Fibroblast of skin of left biceps (primary cell): ENCODE measurements at regions not wholly inside any gene's neighbourhood (a gene's known extent, or its start where the extent isn't known, plus 50 kb on each side); places are given as distances from the start of the nearest gene placed in this dataset.
"Not testable (repeated sequence)": the region's sequence is repeated elsewhere in the genome, so short reads cannot be mapped to it uniquely, and the experiment has no call there.

Experiments
- DNase-seq, 2 experiments: peaks; one replicate each; pipeline ENCODE4 v3.0.0-alpha.2; 2013; ENCODE audit warnings: low read depth in 2 of 2

GRCh38 chr7:125391921-125392320 is 462.3 kb upstream of the POT1 start:
- no peak for DNase-seq

GRCh38 chr7:125390981-125391380 is 461.4 kb upstream of the POT1 start:
- DNase-seq, result no peak

- DNase-seq, result no peak
These were observed 456.6 kb upstream of the POT1 start for GRCh38 chr7:125386211-125386610.

GRCh38 chr7:125383324-125383723 is 453.7 kb upstream of the POT1 start:
- no peak for DNase-seq

GRCh38 chr7:125382401-125382800 is 452.8 kb upstream of the POT1 start:
- DNase-seq, result no peak

GRCh38 chr7:125375942-125376341 is 446.3 kb upstream of the POT1 start:
- DNase-seq, result no peak

GRCh38 chr7:125370502-125370901 is 440.9 kb upstream of the POT1 start:
- DNase-seq, result no peak

GRCh38 chr7:125363873-125364272 is 434.2 kb upstream of the POT1 start:
- DNase-seq, result peak; percentile 1 to 8

- DNase-seq, result no peak
These were observed 429.0 kb upstream of the POT1 start for GRCh38 chr7:125358551-125359167.

GRCh38 chr7:125357676-125358455 is 428.2 kb upstream of the POT1 start:
- DNase-seq, result no peak

GRCh38 chr7:125355899-125356298 is 426.3 kb upstream of the POT1 start:
- peak in 1 of 2 experiments; percentile 2 for DNase-seq

- DNase-seq, result no peak
These were observed 417.6 kb upstream of the POT1 start for GRCh38 chr7:125347269-125347668.

GRCh38 chr7:125338110-125338509 is 408.5 kb upstream of the POT1 start:
- no peak for DNase-seq

- no peak for DNase-seq
These were observed 406.7 kb upstream of the POT1 start for GRCh38 chr7:125336326-125336725.

- DNase-seq, result no peak
These were observed 397.1 kb upstream of the POT1 start for GRCh38 chr7:125326666-125327255.

GRCh38 chr7:125316466-125316865 is 386.8 kb upstream of the POT1 start:
- DNase-seq, result no peak

- no peak for DNase-seq
These were observed 369.6 kb upstream of the POT1 start for GRCh38 chr7:125299003-125299765.

GRCh38 chr7:125279961-125280360 is 350.3 kb upstream of the POT1 start:
- no peak for DNase-seq

GRCh38 chr7:125278318-125278717 is 348.7 kb upstream of the POT1 start:
- DNase-seq, result no peak

GRCh38 chr7:125274742-125275141 is 345.1 kb upstream of the POT1 start:
- DNase-seq, result not testable (repeated sequence)

GRCh38 chr7:125264174-125264856 is 334.7 kb upstream of the POT1 start:
- DNase-seq, result not testable (repeated sequence)
